Transverse colon (tissue), 4 donors: ENCODE measurements at regions not wholly inside any gene's neighbourhood (a gene's known extent, or its start where the extent isn't known, plus 50 kb on each side); places are given as distances from the start of the nearest gene placed in this dataset.

Experiments used
- POLR2AphosphoS5 ChIP-seq, 3 donors: sonication (generic); formaldehyde crosslinking; IDR thresholded peaks; one replicate each; pipeline ENCODE4 v1.6.1; 2016; ENCODE audit warnings: antibody characterized with exemption in 3 of 3
- TF ChIP-seq, protein P1 (sequence below), 5 experiments: fragments of 200-600 bp in 3 of 5; fragments of 450-650 bp in 2 of 5; sonication (generic) in 3 of 5; IDR thresholded peaks; 1 replicate in 2 of 5; 2 replicates in 3 of 5; pipeline ENCODE4 v1.5.1; 2016 to 2017; ENCODE audit warnings: antibody characterized with exemption in 5 of 5, inconsistent platforms in 3 of 5, mild to moderate bottlenecking in 2 of 5, moderate library complexity in 1 of 5

DNA sequence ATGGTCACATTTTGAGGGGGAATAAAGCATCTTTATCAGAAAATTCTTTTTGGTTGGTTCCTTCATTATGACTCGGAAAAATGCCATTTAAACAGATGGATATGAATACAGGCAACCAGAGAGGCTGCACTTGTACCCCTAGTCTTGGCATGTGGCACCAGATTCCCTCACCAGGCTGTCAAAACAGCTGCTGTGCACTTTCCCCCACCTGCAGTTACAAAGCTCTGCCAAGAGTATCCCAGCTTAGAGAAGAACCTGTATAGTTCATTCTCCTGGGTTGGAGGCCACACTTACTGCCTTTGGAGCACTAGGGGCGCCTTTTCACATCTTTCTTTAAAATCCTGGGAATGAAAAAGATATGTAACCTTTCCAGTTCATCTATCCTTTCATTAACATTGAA is 190.3 kb downstream of the KIF2B start:
- TF ChIP-seq, protein P1, sequence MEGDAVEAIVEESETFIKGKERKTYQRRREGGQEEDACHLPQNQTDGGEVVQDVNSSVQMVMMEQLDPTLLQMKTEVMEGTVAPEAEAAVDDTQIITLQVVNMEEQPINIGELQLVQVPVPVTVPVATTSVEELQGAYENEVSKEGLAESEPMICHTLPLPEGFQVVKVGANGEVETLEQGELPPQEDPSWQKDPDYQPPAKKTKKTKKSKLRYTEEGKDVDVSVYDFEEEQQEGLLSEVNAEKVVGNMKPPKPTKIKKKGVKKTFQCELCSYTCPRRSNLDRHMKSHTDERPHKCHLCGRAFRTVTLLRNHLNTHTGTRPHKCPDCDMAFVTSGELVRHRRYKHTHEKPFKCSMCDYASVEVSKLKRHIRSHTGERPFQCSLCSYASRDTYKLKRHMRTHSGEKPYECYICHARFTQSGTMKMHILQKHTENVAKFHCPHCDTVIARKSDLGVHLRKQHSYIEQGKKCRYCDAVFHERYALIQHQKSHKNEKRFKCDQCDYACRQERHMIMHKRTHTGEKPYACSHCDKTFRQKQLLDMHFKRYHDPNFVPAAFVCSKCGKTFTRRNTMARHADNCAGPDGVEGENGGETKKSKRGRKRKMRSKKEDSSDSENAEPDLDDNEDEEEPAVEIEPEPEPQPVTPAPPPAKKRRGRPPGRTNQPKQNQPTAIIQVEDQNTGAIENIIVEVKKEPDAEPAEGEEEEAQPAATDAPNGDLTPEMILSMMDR (IDR thresholded peaks at IDR 0.05) = no peak
- no peak for TF ChIP-seq POLR2AphosphoS5 (IDR thresholded peaks at IDR 0.05)
